ENCODE measurements at regions not wholly inside any gene's neighbourhood (a gene's known extent, or its start where the extent isn't known, plus 50 kb on each side); places are given as distances from the start of the nearest gene placed in this dataset.

DNA sequence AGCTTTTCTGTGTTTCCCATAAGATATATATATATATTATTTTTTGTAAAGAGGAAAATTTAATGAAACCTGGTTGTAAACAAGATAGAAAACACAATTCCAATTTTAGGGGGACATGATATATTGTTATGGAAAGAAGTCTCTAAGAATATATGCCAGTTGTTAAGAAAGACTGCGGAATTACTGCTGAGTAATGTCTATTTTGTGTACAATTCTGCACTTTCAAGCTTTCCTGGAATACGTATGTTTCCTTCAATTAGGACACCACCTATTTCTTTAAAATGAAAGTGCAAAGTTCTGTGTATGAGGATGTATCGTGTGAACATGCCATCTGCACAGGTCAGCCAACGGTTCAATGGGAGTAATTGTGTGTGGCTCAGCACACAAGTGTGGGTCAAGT is 760.2 kb downstream of the BRD1 start:
- Histone ChIP-seq H3K9me3 (ENCODE audit: control insufficient read depth, insufficient read depth, low read length) (peaks cover 16% of the 10 kb centered on the region), H2BK120ac (ENCODE audit: low read depth, low read length) (no peak overlapping the region), H3K9ac (ENCODE audit: low read depth, low read length) (no peak overlapping the region), H3K14ac (replicated peaks; ENCODE audit: low read depth, low read length) (no peak overlapping the region), H4K5ac (ENCODE audit: low read depth, low read length) (no peak overlapping the region), H3K27me3 (ENCODE audit: control insufficient read depth, insufficient read depth, low read length) (no peaks in the 10 kb centered on the region), H3K4me3 (ENCODE audit: insufficient read depth, low read depth, low read length) (no peak overlapping the region), H3K27ac (ENCODE audit: insufficient read depth, low read length) (no peak overlapping the region), H2BK5ac (ENCODE audit: low read depth, low read length, poor library complexity, severe bottlenecking) (no peak overlapping the region), H3K4me1 (ENCODE audit: control insufficient read depth, insufficient read depth, low read length) (no peaks in the 10 kb centered on the region), H3K79me1 (ENCODE audit: low read depth in 1 of 2, low read length in 2 of 2) (no peaks in the 10 kb centered on the region), H3K56ac (ENCODE audit: extremely low read depth, insufficient read depth, low read length) (no peak overlapping the region), H2AK9ac (replicated peaks; ENCODE audit: low read depth, low read length, poor library complexity) (no peak overlapping the region), H3K18ac (ENCODE audit: low read depth, low read length) (no peak overlapping the region), H2BK20ac (ENCODE audit: low read depth, low read length) (no peak overlapping the region), H2AFZ (replicated peaks; ENCODE audit: low read length, poor library complexity) (no peak overlapping the region), H4K91ac (ENCODE audit: insufficient read depth, low read depth, low read length) (no peak overlapping the region), H2BK15ac (ENCODE audit: low read depth, low read length) (no peak overlapping the region), H3K36me3 (ENCODE audit: control insufficient read depth, insufficient read depth, low read length) (no peaks in the 10 kb centered on the region), H4K20me1 (ENCODE audit: insufficient read depth, low read length) (no peaks in the 10 kb centered on the region), H2AK5ac (ENCODE audit: low read depth, low read length) (no peak overlapping the region), H3K23ac (ENCODE audit: low read depth, low read length) (no peak overlapping the region), H3K4me2 (ENCODE audit: low read depth, low read length) (no peak overlapping the region), H3K4ac (ENCODE audit: low read depth, low read length) (no peak overlapping the region), H4K8ac (ENCODE audit: low read depth in 2 of 2, low read length in 2 of 2) (no peak overlapping the region), H3K9me1 (ENCODE audit: insufficient read depth, low read length) (no peaks in the 10 kb centered on the region)
- no TSS peak for BruUV-seq (replicated peaks)
- ChIA-PET CTCF (no interaction called here), POLR2A (ENCODE audit: unreplicated experiment) (no interaction called here)
- WGBS, 2 experiments (ENCODE audit: extremely low coverage in 2 of 2, insufficient read length in 1 of 2), result no CpG with 5 or more reads among the region's 4 CpGs
- ATAC-seq (ENCODE audit: low read depth) (no peak), DNase-seq (no peak)
- TF ChIP-seq FOS (IDR thresholded peaks at IDR 0.05; ENCODE audit: low read depth, low read length) (no peak), MAFK (IDR thresholded peaks at IDR 0.05; ENCODE audit: low read depth, low read length) (peak; percentile 43)
- intact Hi-C loops (cut with micrococcal nuclease) (no loop called here), in situ Hi-C loops (cut with MboI; ENCODE audit: low sequenced_read_pairs) (no loop called here), dilution Hi-C loops (cut with HindIII; ENCODE audit: low sequenced_read_pairs, unreplicated experiment) (no loop called here)

Data from IMR-90 (cell line).